ENCODE measurements at regions not wholly inside any gene's neighbourhood (a gene's known extent, or its start where the extent isn't known, plus 50 kb on each side); places are given as distances from the start of the nearest gene placed in this dataset.

GRCh38 chr11:69382131-69383128 is 88.5 kb downstream of the MYEOV start (continued):
- TF ChIP-seq EZH2phosphoT487 (IDR thresholded peaks at IDR 0.05; ENCODE audit: borderline replicate concordance) (no peak), CEBPB (IDR thresholded peaks at IDR 0.05; ENCODE audit: low read depth) (no peak)
- TF ChIP-seq, protein P1, sequence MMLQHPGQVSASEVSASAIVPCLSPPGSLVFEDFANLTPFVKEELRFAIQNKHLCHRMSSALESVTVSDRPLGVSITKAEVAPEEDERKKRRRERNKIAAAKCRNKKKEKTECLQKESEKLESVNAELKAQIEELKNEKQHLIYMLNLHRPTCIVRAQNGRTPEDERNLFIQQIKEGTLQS (IDR thresholded peaks at IDR 0.05) = no peak

DNA sequence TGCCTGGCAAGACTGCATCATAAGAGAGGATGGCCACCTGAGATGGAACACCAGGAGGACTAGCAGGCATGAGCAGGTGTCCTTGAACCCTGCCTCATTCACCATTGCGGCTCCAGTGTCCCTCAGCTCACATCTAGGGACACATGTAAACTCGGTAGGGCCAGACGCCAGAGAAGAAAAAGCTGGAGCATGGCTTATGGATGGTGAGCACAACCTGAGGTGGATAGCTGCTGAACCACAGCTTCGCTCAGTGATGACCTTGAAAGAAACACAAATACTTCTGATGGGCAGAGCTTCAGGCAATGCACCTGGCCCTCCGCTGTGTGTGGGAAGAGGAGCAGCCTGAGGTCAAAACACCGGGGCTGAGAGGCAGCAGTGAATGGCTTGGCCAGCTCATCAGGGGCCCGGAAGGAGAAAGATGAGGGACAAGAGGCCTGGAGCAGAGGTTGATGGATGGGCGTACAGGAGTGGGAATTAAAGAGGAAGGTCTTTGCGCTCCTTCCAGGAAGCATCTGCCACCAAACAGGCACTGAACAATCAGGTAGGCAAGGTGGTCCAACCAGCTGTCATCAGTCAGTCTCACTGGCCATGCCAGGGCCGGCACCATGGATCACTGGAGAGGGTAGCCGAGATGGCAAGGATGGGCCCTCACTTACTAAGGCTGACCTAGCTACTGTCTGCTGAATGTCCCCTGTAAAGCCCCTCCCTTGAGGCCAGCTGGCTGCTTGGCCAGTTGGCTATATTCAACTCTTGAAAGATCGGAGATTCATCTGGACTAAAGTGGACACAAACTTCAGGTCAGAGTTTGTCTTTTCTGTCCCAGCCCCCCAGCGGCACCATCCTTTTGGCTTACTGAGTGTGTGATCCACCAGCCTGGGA is 89.7 kb downstream of the MYEOV start:
- DNase-seq (ENCODE audit: low read depth, low spot score) (no peak), ATAC-seq (no peak)
- intact Hi-C loops (cut with micrococcal nuclease) = loop anchor here (5.0 kb wide), 1 partner anchor 254 kb away; no protein-coding TSS in a partner anchor
- H3K9ac ChIP-seq (ENCODE audit: low read length) = peak overlapping the region; percentile 70; the same call in 1 of the 2 replicates
- H2AFZ ChIP-seq (ENCODE audit: low read depth, low read length, poor library complexity, severe bottlenecking) = no peak overlapping the region
- CTCF ChIA-PET = no interaction called here
- H3K9me2 ChIP-seq (ENCODE audit: insufficient read depth) = no peaks in the 10 kb centered on the region
- peaks cover 0 to 47% of the 10 kb centered on the region in 2 experiments; a peak in 3 of 4 replicates for H3K4me1 ChIP-seq (ENCODE audit: control insufficient read depth in 1 of 2, insufficient read depth in 2 of 2, low read length in 2 of 2)
- H3K4me3 ChIP-seq (replicated peaks in 1 of 2; ENCODE audit: low read depth in 1 of 2, low read length in 2 of 2) = peak overlapping the region in 1 of 2 experiments; percentile 67; a peak in 2 of 4 replicates
- peak overlapping the region; percentile 94 for H3K4me2 ChIP-seq (ENCODE audit: low read length)
- no peaks in the 10 kb centered on the region for H4K20me1 ChIP-seq (ENCODE audit: insufficient read depth)
- RAD21 ChIA-PET (ENCODE audit: low non-redundant PET in 1 of 2, low total read pairs in 2 of 2, uncharacterized antibody in 2 of 2, unreplicated experiment in 2 of 2) = no interaction called here
- BruUV-seq (replicated peaks) = no TSS peak
- peaks cover 0 to 13% of the 10 kb centered on the region in 2 experiments; a peak in 1 of 4 replicates for H3K9me3 ChIP-seq (ENCODE audit: control insufficient read depth in 1 of 2, insufficient read depth in 1 of 2, low read depth in 1 of 2, low read length in 2 of 2)
- POLR2A ChIA-PET = no interaction called here
- no peak overlapping the region for H3K27ac ChIP-seq (ENCODE audit: low read depth, low read length)
- H3K36me3 ChIP-seq (ENCODE audit: control insufficient read depth in 1 of 2, insufficient read depth in 2 of 2, low read length in 2 of 2) = no peaks in the 10 kb centered on the region
- H3K79me2 ChIP-seq (ENCODE audit: insufficient read depth, low read length) = no peaks in the 10 kb centered on the region
- H3K27me3 ChIP-seq (ENCODE audit: insufficient read depth, low read length) = no peaks in the 10 kb centered on the region
- TF ChIP-seq CBX3 (IDR thresholded peaks at IDR 0.05; ENCODE audit: low read depth) (no peak), JUND (IDR thresholded peaks at IDR 0.05) (no peak), POLR2A (IDR thresholded peaks at IDR 0.05; ENCODE audit: borderline replicate concordance, extremely low read depth, insufficient read depth, insufficient read length) (no peak), POLR2AphosphoS5 (IDR thresholded peaks at IDR 0.05; ENCODE audit: low read depth, low read length) (no peak), SP1 (IDR thresholded peaks at IDR 0.05; ENCODE audit: low read depth) (no peak), ZNF274 (IDR thresholded peaks at IDR 0.05; ENCODE audit: low read depth, low read length) (no peak), EZH2phosphoT487 (IDR thresholded peaks at IDR 0.05; ENCODE audit: borderline replicate concordance) (no peak), SIN3A (IDR thresholded peaks at IDR 0.05; ENCODE audit: low read depth) (no peak), TCF7L2 (IDR thresholded peaks at IDR 0.05; ENCODE audit: borderline replicate concordance, extremely low read depth, insufficient read depth, insufficient read length) (no peak), ZFX (IDR thresholded peaks at IDR 0.05) (no peak), REST (IDR thresholded peaks at IDR 0.05; ENCODE audit: low read depth) (no peak)
- TF ChIP-seq, protein P2, sequence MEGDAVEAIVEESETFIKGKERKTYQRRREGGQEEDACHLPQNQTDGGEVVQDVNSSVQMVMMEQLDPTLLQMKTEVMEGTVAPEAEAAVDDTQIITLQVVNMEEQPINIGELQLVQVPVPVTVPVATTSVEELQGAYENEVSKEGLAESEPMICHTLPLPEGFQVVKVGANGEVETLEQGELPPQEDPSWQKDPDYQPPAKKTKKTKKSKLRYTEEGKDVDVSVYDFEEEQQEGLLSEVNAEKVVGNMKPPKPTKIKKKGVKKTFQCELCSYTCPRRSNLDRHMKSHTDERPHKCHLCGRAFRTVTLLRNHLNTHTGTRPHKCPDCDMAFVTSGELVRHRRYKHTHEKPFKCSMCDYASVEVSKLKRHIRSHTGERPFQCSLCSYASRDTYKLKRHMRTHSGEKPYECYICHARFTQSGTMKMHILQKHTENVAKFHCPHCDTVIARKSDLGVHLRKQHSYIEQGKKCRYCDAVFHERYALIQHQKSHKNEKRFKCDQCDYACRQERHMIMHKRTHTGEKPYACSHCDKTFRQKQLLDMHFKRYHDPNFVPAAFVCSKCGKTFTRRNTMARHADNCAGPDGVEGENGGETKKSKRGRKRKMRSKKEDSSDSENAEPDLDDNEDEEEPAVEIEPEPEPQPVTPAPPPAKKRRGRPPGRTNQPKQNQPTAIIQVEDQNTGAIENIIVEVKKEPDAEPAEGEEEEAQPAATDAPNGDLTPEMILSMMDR (IDR thresholded peaks at IDR 0.05 in 2 of 3, conservative IDR thresholded peaks at IDR 0.05 in 1 of 3; ENCODE audit: borderline replicate concordance in 1 of 3, insufficient read depth in 1 of 3, low read depth in 2 of 3, low read length in 2 of 3) = no peak
- TF ChIP-seq, protein P3, sequence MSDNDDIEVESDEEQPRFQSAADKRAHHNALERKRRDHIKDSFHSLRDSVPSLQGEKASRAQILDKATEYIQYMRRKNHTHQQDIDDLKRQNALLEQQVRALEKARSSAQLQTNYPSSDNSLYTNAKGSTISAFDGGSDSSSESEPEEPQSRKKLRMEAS (IDR thresholded peaks at IDR 0.05) = no peak
